Right ventricle myocardium inferior (tissue), 1 donor: ENCODE measurements at regions not wholly inside any gene's neighbourhood (a gene's known extent, or its start where the extent isn't known, plus 50 kb on each side); places are given as distances from the start of the nearest gene placed in this dataset.
A peak's percentile ranks its signal among the peaks of the same experiment; 100 is the strongest.

Experiments
- ATAC-seq: fragments of 200-7000 bp; cut with Tn5 transposase; one replicate; pipeline ENCODE4 v1.9.1; 2020; ENCODE audit warnings: mild to moderate bottlenecking, moderate library complexity
- DNase-seq: peaks from one replicate; pipeline ENCODE4 v3.0.0; 2021; ENCODE audit errors: missing footprints
- intact Hi-C: fragments of 100-400 bp; cut with DNase I; formaldehyde crosslinking; loops from one replicate; pipeline ENCODE4 v1.11.0; 2022
- donor health status: DM: no; HTN: yes; CAD: no; lungs with severe emphysema.

DNA sequence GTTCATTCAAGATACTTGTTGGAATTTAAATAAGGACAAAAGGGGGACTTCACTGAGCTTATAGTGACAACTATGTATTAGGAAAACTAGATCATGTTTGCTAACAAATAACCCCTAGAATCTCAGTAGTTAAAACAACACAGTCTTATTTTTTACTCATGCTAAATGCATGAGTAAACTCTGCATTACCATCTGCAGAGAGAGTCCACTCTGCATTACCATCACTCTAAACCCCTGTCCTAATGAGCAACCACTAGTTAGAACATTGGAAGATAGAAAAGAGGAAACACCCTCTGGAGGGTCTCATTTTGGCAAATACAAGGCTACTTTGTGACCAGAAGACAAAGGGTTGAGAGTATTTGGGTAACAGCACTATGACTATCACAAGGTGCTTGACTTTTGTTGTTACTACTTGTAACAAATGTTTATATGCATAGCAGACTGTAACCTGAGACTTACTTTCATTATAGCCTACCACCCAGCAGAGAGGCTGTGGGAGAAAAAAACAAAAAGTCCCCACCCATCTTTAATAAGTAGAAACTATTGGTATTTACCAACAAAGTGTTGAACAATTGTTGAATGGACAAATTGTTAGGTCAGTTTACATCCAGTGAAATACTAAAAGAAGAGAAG, 99.1 kb downstream of the OXSM start:
- ATAC-seq, result no peak
- intact Hi-C loops, result no loop called here
- DNase-seq, result no peak

GRCh38 chr3:25889525-25889917, 99.6 kb downstream of the OXSM start:
- intact Hi-C loops, result no loop called here
- no peak for ATAC-seq
- no peak for DNase-seq

DNA sequence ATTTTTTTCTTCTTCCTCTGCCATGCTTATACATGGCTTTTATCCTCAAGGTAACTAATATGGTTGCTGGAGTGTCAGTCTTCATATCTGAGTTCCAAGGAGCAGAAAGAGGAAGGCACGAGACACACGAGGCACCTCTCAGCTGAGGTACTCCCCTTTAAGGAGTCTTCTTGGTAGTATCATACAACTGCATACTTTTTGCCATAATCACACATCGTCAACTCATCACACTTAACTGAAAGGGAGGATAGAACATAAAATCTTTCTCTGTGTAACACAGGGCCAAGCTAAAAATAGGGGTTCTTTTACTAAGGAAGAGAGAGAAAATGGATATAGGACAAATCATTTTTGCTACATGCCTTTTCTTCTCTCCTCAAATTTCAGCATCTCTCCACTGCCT, 104.2 kb downstream of the OXSM start:
- ATAC-seq (no peak), DNase-seq (no peak)
- intact Hi-C loops, result no loop called here

DNA sequence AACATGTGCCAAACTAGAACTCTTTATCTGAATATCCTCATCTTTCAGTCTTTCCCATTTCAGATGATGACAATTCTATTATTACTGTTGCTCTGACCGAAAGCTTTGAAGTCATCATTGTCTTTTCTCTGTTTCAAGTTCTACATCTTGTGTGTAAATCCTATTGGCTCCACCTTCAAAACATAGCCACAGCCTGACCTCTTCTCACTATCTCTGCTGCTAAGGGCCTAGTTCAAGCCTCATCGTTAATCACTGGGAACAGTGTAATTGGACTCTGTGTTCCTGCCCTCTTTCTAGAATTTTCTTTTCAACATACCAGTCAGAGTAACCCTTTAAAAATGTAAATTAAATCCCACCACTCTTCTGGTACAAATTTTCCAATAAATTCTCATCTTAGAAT, 105.1 kb downstream of the OXSM start:
- ATAC-seq (no peak), DNase-seq (no peak)
- intact Hi-C loops, result no loop called here

DNA sequence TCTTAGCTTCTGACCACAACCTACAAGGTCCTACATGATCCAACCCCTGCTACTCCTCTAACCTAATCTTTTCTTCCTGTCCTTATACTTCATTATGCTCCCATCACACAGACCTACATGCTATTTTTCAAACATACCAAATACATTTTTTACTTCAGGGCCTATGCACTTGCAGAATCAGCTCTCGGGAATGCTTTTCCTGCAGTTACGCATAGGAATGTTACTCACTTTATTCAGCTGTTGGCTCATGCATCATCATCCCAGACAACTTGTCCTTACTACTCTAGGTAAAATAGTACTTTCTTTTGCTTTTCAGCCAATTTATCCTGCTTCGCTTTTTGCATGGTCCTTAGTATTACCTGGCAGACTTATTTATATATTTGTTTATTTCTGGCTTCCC, 105.6 kb downstream of the OXSM start:
- DNase-seq (no peak), ATAC-seq (no peak)
- intact Hi-C loops, result no loop called here

GRCh38 chr3:25897019-25897418, 107.1 kb downstream of the OXSM start:
- no peak for ATAC-seq
- no peak for DNase-seq
- intact Hi-C loops, result no loop called here

DNA sequence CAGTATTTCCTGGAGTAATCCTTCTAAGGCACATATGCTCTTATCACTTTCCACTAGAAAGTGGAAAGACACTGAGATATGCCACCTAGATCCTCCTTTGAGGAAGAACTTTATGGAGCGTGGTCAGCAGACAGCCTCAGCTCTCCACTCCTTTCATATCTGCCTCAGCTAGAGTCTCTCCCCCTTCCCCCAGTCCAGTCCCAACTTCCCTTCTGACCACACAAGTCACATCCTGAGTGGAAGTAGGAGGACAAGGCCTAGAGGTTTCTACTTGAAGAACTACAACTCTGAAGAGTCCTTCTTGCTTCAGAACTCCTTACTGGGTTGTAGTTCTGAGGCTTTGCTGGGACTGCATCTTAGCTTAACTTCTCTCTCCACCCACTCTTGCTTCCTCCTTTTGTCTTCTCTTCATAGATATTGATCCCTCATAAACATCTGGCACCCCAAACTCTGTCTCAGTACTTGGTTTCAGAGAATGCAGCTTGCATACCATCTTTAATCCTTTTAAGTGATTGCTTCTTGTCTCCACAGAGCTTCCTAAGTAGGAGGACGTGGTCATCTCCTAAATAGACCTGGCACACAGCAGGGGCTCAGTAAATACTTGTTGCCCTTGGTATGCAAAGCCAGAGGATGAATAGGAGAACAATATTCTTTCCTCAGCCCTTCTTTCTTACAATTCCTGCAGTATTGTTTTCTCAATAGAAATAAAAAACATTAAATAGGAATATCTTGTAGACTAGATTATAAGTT, 109.6 kb downstream of the OXSM start:
- ATAC-seq (no peak), DNase-seq (no peak)
- intact Hi-C loops, result loop anchor here (5.0 kb wide), 1 partner anchor 813 kb away; no protein-coding TSS in a partner anchor

DNA sequence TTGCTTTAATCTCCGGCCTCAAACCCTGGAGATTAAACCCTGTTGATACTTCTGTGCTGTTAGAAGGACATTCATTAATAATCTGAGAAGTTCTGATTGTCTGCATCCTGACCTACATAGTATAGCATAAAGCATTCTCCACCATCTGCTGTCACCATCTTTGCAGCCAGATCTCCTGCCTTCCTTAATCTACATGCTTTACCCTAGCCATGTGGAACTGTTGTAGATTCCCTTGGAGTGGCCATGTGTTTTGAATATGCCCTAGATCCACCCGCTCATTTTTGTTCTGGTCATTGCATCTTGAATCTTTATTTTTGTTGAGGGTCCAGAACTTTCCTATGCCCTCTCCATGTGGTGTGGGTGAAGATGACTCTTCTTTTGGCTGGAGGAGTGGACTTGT, 110.3 kb downstream of the OXSM start:
- no peak for DNase-seq
- intact Hi-C loops, result loop anchor here (5.0 kb wide), 1 partner anchor 812 kb away; no protein-coding TSS in a partner anchor
- ATAC-seq, result no peak

- DNase-seq, result no peak
- intact Hi-C loops, result loop anchor here (5.0 kb wide), 1 partner anchor 811 kb away; no protein-coding TSS in a partner anchor
- ATAC-seq, result no peak
These were observed 111.9 kb downstream of the OXSM start for GRCh38 chr3:25901796-25902195.

DNA sequence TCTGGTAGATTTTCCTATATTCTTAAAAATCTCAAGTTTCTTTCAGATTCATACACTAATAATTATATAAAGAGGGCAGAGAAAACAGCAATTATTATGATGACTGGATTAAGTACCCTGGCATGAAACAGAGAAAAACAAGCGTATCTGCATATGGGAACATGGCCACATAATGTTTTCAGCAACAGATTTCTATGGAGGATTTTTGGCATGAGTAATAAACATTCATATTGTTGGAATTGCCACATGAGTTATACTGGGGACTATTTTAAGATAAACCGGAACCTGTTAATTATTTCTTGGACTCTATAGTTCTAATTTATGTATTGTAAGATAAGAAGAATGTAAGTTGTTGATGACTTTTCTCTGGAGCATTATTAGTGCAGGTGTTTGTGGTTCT, 112.7 kb downstream of the OXSM start:
- ATAC-seq (no peak), DNase-seq (no peak)
- intact Hi-C loops, result loop anchor here (5.0 kb wide), 1 partner anchor 810 kb away; no protein-coding TSS in a partner anchor

GRCh38 chr3:25903371-25904129, 113.7 kb downstream of the OXSM start:
- DNase-seq (no peak), ATAC-seq (no peak)
- intact Hi-C loops, result loop anchor here (2.0 to 5.0 kb wide), 2 partner anchors 215 to 809 kb away; no protein-coding TSS in a partner anchor

DNA sequence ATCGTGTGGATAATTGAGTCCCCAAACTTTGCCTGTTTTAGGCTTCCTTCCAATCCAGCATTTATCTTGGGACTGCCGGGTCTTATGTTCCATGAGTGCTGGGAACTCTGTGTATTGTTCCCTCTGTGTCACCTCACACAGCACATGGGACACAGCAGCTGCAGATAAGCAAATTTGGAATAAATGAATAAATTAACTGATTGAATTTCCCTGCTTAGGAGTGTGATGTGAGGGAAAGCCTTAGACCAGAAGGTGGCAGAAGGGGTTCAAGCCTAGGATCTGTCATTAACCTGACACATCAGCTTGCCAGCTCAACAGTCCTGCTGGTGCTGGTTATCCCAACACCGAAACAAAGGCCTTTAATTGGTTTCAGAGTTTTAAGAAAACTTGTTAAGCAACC, 114.3 kb downstream of the OXSM start:
- ATAC-seq, result peak; percentile 52
- intact Hi-C loops, result loop anchor here (2.0 to 5.0 kb wide), 2 partner anchors 215 to 808 kb away; no protein-coding TSS in a partner anchor
- DNase-seq, result no peak

DNA sequence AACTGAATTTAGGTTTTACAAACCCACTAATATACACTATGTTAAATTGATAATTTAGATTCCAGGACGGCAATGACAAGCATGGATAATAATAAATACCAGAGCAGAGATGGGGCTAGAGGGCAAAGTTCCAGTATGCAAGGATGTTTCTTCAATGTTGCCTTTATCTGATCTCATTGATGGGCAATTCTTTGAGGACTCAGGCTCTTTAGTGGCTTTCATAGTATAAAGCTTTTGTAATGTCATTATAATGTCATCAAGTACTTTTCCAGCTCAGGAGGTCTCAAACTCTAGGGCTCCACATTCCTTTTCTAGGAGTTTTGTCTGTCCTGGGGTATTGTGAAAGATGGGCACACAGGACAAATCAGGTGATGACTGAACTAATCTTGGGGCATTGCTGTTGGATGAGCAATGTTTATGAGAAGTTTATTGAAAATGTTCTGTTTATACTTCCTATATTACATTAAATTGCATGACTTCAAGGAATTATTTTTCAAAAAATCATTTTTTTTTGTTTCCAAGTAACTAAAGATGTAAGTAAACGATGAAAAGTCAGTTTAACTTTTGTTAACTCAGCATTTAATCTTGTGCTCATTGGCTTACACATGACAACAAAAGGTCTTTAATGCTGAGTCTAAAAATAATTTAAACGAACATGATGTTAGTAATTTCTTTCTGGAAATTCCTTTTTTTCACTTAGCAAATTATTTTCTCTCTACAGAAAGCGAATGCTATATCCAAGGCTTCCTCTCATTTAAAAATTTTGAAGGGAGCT, 116.4 kb downstream of the OXSM start:
- ATAC-seq, result no peak
- DNase-seq, result no peak
- intact Hi-C loops, result no loop called here

DNA sequence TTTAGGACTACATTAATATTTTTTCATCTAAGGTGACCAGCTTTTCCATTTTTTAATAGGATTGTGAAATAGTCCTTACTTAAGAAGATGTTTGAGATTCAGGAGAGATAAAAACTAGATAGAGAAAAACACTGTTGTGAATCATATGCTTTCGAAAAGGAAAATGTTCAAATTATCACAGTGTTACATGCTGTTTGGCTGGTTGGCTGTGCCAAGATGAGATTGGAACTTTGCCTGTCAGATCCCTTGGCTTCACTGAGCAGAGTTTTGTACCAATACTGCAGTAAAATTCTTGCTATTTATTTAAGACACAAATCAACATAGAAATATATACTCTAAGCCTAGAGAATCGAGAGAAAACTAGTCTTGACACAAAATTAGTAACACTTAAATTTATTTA, 117.2 kb downstream of the OXSM start:
- DNase-seq, result no peak
- no peak for ATAC-seq
- intact Hi-C loops, result no loop called here

DNA sequence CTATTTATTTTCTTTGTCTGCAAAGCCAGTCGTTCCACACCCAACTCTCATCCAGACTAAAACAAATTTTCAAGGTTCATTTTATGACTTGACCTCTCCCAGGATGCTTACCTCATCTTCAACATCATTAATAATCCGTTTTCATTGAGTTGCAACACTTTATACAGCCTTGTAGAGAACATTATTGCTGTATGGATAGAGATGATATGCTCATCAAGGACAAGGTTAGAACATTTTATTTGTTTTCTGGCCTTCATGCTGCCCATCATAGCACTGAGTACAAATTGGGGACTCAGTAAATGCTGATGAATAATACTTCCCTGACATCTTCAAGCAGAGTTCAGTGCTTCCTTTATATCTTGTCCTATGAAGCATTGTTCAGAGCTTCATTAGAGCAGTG, 120.2 kb downstream of the OXSM start:
- intact Hi-C loops, result no loop called here
- ATAC-seq (no peak), DNase-seq (no peak)

DNA sequence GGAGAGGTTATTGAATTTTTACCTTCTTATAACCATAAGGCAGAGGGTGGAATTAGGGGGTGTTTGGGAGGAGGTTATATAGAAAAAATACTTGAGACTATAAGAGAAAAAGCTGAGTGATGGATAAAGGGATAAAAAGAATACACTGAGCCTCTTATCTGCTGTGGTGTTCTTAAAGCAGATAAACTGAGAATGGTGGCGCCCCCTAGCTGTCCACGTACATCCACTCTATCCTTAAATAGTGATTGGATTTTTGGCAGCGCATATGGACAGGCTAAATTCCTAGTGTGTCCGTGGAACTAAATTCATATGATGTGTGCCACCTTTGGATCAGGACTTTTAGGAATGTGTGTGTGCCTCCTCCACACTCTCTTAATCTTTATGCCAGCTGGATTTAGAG, 121.1 kb downstream of the OXSM start:
- ATAC-seq (no peak), DNase-seq (no peak)
- intact Hi-C loops, result no loop called here

DNA sequence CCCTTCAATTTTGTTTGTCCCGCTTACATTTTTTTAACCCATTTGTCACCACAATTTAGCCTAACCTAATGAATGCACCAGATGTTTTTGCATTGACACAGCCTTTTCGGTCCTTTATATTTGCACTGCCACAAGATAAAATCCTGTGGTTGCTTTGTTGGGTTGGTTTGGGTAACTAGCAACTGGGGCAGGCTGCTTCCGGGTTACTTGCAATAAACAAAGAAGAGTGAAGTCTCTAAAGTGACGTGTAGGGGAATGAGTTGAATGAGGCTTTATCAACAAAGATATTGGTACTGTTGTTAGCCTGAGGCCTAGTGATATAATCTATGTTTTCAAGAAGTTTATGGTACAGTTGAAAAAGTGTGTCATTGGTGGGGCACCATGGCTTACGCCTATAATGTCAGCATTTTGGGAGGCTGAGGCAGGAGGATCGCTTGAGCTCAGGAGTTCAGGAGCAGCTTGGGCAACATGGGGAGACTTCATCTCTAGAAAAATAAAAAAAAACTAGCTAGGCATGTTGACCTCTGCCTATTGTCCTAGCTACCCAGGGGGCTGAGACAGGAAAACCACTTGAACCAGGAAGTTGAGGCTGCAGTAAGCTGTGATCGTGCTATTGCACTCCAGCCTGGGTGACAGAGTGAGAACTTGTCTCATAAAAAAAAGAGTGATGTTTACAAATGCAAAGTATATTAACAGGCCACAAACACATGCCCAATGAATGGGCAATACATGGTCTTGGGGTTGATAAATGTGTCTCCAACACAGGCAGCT, 121.8 kb downstream of the OXSM start:
- intact Hi-C loops, result no loop called here
- ATAC-seq (no peak), DNase-seq (no peak)

DNA sequence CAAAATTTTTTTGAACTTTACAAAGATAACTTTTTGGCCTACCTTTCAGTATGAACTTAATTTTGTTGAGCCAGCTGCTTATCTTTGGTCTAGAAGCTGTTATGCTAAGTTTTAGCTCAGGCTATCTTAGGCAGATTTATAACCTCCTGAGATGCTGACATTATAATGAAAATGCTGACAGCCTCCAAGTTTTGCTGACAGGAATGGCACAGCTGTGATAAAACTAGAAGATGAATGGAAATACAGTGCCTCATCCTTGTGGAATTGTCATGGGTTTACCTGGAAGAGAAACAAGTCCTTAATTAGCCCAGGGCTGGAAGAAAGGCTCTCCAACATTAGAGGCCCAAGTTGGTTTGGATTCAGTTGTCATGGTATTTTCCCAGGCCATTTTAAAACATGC, 123.3 kb downstream of the OXSM start:
- DNase-seq, result no peak
- intact Hi-C loops, result no loop called here
- ATAC-seq, result no peak
